Hematopoietic multipotent progenitor cell (in vitro differentiated cells): ENCODE measurements at regions not wholly inside any gene's neighbourhood (a gene's known extent, or its start where the extent isn't known, plus 50 kb on each side); places are given as distances from the start of the nearest gene placed in this dataset.

ENCODE experiments used
- DNase-seq, 3 donors: peaks; one replicate each; pipeline ENCODE4 v3.0.0-alpha.2; 2011 to 2015; ENCODE audit warnings: low read depth in 2 of 3, low spot score in 2 of 3

DNA sequence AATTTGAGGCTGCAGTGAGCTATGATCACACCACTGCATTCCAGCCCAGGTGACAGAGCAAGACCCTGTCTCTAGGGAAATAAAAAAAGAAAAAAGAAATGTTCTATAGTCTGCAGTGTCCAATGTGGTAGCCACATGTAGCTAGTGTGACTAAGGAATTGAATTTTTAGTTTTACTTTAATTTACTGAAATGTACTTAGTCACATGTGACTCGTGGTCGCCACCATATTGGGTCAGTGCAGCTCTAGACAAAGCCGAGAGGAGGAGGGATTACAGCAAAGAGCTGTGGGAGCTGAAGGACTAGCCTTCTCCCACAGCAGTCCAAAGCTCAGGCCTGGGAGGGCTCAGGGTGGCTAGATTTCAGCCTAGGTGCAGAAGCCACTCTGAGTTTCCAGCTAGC is 65.9 kb upstream of the NTRK3 start:
- no peak for DNase-seq

DNA sequence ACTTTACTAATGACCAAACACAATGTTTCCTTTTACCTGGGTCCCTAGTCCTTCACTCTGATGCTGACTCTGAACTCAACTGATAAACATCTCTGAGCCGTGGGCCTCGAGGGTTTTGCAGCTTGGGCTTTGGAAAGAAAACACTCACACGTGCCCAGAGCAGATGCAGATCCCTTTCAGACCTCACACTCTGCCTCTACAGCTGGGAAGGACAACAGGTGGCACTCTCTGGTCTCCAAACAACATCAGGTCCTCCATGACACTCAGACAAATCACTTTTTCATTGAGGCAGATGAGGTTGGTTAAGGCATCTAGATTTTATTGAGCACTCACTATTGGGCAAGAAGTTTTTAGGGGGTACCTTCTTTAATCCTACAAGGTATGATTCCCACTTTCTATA is 64.7 kb upstream of the NTRK3 start:
- no peak for DNase-seq

DNA sequence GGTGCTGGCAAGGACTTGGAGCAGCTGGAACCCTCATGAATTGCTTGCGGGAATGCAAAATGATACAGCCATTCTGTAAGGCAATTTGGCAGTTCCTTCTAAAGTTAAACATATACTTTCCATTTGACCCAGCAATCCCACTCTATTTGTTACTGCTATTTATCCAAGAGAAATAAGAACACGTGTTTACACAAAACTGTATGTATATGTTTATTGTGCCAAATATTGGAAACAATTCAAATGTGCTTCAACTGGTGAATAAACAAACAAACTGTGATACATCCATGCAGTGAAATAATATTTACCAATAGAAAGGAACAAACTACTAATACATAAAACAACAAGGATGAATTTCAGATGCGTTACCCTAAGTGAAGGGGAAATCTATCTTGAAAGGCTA is 60.0 kb upstream of the NTRK3 start:
- no peak for DNase-seq

DNA sequence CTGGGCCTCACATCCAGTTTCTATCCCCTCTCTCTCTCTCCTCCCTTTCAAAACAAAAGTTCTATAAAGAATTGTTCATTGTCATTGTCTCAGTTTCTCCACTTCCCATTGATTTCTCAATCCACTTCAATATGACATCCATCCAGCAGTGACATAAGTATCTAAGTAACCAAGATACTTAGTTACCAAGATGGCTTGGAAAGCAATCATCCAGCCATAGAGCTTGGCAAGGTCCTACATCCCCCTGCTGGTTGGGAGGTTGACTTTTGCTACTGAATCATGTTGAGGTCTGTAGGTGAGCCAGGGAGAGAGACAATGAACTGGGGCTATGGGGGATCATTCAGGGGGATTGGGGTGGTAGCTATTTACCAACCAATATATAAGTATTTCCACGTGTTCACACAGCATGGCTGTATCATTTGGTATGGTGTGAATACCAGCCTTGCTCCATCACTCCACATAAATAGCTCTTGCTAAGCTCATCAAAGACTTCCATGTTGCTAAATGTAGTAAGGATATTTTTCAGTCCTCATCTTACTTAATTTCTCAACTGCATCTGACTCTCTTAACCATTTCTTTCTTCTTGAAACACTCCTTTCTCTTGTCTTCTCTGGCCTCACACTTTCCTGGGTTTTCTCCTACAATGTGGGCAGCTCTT is 58.8 kb upstream of the NTRK3 start:
- DNase-seq = no peak

DNA sequence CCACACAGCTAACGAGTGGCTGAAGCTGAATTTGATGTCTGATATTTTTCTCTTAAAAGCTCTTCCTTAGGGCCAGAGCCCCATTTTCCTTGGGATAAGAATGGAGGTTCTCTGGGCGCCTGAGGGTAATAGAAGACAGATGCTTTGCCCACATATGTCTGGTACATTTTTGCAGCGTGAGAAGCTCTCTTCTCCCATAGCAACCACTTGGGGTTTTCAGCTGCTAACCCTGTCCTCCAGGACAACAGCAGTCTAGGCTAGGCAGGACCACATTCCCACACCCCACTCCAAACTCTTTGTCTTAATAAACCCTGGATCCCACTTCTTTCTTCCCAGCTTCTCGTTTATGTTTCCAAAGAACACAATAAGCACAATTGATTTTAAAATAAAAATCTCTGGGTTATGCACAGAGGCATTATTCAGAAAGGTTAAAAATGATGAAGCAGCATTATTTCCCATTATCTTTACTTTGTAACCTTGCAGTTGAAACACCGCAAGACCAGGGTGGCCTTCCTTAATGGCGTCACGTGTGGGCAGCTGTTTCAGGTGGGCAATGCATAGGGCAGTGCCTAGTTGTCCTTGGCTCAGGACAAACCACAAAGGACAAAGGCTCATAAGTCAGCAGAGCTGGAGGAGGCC is 56.5 kb upstream of the NTRK3 start:
- no peak for DNase-seq

DNA sequence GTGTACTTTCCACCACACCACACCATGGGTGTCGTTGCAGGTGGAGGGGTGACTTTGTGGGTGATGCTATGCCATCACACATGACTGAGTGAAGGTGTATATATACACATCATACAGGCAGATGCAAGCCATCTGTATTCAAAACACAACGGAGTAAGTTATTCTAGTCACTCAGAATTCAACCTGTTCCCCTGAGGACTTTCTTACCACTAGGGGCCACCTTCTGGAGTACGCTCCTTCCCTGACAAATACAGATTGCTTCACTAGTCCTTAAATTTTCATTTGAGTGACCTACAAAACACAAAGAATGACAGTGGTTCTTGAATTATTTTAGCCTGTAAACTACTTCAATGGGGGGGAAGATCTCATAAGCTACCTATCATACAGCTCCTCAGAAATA is 52.8 kb upstream of the NTRK3 start:
- DNase-seq = no peak

DNA sequence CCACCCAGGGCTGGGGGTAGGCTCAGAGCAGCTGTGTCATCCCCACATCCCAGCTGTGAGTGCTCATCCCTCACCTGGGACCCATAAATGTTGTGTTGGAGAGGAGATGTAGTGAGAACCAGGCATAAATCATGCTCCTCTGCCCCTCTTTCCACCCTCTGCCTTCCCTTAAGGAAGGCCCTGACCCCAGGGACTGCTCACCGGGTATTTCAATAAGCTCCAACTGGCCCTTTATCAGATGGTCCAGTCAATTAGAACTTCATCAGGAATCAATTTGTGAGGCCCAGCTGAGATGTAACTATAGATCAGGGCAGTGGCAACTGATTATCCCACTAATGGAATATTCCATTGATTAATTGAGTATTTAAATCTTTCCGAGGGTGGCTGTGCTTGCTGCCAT is 50.8 kb upstream of the NTRK3 start:
- no peak for DNase-seq
